NB4 (cell line): ENCODE measurements at regions not wholly inside any gene's neighbourhood (a gene's known extent, or its start where the extent isn't known, plus 50 kb on each side); places are given as distances from the start of the nearest gene placed in this dataset.

Source experiments
- MYC ChIP-seq: IDR thresholded peaks from 2 replicates; pipeline ENCODE4 v1.6.1; 2011; ENCODE audit warnings: low read depth, low read length
- POLR2A ChIP-seq: IDR thresholded peaks from 2 replicates; pipeline ENCODE4 v1.6.1; 2011; ENCODE audit warnings: mild to moderate bottlenecking; ENCODE audit not compliant: insufficient read length; ENCODE audit errors: extremely low read depth
- TF ChIP-seq, protein P1 (sequence below): IDR thresholded peaks from one replicate; pipeline ENCODE4 v1.5.1; 2012; ENCODE audit warnings: low read depth, low read length

GRCh38 chr14:56431013-56431412 lies 148.6 kb upstream of the TMEM260 start:
- TF ChIP-seq, protein P1, sequence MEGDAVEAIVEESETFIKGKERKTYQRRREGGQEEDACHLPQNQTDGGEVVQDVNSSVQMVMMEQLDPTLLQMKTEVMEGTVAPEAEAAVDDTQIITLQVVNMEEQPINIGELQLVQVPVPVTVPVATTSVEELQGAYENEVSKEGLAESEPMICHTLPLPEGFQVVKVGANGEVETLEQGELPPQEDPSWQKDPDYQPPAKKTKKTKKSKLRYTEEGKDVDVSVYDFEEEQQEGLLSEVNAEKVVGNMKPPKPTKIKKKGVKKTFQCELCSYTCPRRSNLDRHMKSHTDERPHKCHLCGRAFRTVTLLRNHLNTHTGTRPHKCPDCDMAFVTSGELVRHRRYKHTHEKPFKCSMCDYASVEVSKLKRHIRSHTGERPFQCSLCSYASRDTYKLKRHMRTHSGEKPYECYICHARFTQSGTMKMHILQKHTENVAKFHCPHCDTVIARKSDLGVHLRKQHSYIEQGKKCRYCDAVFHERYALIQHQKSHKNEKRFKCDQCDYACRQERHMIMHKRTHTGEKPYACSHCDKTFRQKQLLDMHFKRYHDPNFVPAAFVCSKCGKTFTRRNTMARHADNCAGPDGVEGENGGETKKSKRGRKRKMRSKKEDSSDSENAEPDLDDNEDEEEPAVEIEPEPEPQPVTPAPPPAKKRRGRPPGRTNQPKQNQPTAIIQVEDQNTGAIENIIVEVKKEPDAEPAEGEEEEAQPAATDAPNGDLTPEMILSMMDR = no peak
- TF ChIP-seq MYC (no peak), POLR2A (no peak)
